Activated CD4-positive, alpha-beta T cell treated with anti-CD3 and anti-CD28 coated beads, Interleukin-2, Interleukin-4, amounts not matched to agents 100 ng/mL and 50 ng/mL, durations not matched to agents 16 hours and 8 hours (primary cell): ENCODE measurements at regions not wholly inside any gene's neighbourhood (a gene's known extent, or its start where the extent isn't known, plus 50 kb on each side); places are given as distances from the start of the nearest gene placed in this dataset.
"Not testable (repeated sequence)": the region's sequence is repeated elsewhere in the genome, so short reads cannot be mapped to it uniquely, and the experiment has no call there.

ENCODE experiments used
- DNase-seq: peaks from one replicate; pipeline ENCODE4 v3.0.0-alpha.2; 2020; ENCODE audit warnings: low spot score

DNA sequence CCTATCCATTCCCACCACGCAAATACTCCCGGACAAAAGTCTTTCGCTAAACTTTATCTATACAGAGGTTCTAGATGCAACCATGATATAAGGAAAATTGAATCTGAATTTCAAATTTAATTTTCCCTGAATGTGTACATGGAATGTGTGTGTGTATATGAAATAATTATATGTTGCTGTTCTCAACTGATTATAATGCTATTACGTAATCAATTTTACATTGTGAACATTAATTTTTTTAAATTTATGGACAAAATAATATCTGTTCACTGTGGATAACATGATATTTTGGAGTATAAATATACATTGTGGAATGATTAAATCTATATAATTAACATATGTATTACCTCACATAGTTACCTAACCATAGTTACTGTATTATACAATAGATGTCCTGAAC lies 1250.6 kb downstream of the EFNA5 start:
- no peak for DNase-seq

DNA sequence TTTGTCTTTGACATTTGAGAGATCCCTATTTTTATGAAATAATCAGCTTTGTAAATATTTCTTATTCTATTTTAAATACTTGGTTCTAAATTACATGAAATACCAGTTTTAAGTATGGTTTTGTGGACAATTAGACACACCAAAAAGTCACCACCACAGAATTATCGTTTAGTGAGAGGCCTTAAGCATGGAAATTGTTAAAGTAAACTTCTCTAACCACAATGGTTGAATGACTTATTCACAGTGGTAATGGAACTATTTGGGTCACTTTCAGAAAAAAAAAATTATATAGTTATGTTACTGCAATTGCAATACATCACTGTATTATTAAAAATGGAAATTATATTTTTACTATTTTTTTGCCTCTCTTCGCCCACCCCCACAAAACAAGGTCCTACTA lies 1252.5 kb downstream of the EFNA5 start:
- DNase-seq = no peak

DNA sequence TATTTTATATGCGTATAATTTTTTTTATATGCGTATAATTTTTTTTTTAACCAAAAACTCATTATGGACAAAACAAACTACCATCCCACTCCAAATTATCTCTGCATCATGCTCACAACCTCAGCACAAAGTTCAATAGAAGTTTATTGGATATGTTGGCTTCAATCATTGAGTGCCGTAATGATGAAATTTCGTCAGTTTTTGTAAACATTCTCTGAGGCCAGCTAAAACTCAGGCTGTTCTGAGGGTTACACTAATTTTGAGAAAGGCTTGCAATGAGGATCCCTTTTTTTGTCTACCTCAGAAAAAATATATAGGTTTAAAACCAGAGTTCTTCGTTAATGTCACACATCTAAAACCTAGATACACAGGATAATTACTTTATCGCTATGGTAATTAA lies 1253.2 kb downstream of the EFNA5 start:
- DNase-seq = no peak

DNA sequence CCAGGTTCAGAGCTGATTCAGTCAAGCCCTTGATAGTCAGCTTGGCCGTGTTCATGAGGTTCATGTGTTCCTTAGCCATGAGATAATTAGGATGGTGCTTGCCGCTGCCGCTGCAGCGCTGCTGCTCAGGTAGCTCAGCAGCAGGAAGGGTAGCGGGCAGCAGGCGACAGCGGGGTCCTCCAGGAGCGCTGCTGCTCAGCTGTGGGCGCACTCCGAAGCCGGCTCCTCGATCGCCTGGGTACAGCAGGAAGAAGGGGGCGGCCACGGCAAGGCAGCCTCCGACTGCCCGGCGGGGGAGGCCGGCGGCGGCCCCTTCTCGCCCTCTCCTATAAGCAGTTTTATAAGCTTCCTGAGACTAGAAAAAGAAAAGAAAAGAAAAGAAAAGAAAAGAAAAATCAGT lies 1253.6 kb downstream of the EFNA5 start:
- DNase-seq = no peak

DNA sequence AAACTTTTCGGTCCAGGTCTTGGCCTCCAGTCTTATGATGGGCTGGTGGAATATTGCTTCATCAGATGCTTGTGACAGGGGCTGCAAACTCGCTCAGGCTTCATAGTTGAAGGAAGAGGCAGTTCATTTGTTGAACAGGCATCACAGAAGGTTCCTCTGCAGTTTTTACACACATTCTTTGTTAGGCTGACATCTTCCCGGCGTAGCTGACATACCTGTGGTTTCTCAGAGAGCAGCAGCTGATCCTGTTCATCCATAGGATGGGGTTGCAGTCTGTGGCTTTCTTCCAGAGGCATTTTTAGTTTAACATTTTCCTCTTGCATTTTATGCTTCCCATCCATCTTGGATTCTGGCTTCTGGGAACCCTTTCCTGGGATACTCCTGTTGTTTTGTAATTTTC lies 1255.2 kb downstream of the EFNA5 start:
- DNase-seq = no peak

DNA sequence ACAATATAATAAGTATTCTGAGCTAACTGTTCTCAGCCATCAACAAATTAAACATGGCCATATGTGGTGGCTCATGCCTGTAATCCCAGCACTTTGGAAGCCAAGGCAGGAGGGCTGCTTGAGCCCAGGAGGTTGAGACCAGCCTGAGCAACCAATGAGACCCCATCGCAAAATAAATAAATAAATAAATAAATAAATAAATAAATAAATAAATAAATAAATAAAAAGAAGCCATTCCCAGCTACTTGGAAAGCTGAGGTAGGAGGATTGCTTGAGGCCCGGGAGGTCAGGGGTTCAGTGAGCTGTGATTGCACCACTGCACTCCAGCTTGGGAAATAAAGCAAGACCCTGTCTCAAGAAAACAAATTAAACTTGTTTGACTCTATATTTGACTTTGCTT lies 1256.4 kb downstream of the EFNA5 start:
- no peak for DNase-seq

DNA sequence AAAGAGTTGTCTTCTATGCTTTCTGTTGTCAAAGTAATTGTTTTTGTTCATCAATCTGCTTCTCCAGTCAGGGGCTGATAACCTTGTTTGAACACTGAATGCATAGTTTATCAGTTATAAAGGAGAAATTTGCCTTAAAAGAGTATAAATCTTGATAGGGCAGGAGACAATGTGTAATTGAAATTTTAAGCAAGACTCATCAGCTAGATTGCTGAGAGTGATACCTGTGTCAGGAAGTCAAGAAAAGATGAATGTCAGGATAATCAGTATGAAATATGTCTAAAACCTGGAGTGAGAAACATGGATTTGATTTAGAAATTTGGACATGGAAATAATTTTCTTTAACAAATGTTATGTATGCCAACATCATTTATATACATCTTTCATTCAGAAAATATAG lies 1258.1 kb downstream of the EFNA5 start:
- no peak for DNase-seq

DNA sequence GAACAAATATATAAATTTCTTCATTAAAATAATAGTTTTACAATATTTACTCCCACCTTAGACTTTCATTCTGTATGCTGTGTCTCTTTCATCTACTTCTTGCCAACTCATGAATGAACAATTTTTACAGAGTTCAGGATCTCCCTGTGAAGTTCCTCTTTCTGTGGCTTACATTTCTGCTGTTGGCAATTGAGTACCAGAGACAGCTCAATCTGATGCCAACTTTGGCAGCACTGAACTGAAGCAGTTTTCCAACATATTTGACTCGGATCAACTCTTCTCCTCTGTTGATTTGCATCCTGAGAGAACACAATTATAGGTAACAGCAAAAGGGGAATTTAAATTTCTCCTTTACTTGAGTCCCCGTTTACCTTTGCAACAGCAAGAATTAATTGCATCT lies 1262.2 kb downstream of the EFNA5 start:
- DNase-seq = no peak

DNA sequence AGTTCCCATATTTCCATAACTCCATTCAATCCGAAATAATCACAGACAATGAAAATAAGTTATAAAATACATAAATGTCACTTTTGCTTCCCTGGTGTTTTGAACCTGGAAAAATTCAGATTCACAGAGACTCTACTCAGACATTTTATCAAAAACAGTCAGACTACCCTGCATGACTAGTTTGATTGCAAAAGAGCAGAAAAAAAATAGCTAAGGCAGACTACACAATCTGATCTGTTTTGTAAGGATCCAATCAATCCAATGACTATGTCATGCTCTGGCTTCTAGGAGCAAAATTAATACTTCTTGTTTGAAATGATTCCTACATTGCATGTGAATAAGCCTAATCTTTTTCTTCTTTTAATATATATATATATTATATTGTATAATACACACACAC lies 1262.6 kb downstream of the EFNA5 start:
- no peak for DNase-seq

DNA sequence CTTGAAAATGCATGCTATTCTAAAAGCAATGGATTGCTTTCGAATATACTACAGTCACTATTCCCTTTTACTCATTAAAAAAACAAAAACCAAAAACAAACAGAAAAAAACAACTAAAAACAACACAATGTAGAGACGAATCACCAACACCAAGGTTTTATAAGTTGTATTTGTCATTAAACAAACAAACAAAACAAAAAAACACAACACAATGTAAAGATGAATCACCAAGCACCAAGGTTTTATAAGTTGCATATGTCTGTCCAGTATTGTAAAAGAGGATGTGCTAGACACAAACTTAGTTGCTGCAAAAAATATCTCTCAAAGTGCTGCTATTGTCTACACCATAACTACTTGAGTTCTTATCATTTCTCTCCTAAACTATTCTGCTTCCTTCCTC lies 1269.2 kb downstream of the EFNA5 start:
- DNase-seq = no peak

DNA sequence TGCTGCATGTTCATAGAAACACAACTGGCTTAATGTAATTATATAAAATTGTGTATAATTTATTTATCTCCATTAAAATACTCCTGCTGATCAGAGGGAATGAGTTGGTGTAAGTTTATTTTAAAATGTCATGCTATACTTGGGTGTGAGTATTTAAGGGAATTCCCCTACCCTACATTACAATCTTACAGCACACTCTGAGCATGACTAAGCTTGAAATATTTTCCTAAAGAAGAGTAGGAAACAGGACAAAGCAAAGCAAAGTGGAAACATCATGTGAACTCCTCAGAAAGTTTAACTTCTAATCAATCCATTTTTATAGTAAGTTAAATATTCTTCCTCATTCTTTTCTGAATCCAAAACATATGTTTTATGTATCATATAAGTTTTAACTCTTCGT lies 1271.3 kb downstream of the EFNA5 start:
- DNase-seq = no peak

DNA sequence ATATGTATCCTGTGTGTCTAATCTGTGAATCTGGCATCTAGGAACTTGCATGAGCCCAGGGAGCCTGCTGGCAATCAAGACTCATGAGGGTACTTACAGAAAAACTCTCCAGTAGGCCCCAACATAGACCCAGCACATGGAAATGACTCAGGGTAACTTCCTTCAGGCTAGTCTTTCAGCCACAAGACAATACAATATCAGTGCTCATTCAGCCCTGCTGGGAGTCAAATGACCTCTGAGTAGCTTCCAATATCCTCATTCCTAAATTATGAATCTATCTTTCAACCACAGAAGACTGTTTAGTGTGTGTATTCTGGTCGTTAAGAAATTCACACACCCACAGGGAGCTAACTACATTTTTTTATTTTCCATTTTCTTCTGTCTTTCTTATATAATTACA lies 1273.0 kb downstream of the EFNA5 start:
- DNase-seq = no peak

DNA sequence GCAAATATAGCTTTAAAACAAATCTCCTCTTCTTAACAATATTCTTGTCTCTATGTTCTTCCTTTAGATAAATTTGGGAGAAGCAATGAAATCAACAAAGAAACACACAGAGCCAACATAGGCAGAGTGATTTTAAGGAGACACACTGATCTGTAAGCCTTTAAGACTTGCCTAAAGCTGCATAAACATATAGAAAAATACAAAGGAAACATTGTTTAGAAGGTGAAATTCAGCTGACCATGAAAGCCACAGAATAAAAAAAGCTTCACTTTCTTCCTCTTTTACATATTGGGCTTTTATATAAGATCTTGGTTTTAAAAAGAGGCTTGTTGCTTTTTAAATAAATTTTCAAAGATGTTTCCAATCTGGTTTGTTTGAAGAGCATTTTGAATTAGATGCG lies 1277.5 kb downstream of the EFNA5 start:
- DNase-seq = no peak

DNA sequence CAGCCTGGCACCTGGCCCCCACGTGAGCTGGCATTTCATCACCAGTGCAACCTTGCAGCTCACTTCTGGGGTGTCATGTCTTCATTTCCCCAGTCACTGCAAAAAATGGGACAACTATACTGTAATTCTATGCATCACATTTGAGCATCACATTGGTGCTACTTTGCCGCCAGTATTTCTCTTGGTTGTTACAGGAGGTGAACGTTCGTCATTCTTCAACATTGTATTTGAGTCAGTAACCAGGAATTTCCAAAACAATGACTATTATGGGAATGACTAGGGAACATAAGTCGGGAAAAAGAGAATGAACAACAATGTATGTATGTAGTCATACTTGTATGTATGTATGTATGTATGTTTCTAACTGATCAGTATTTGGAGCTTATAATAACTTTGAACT lies 1278.0 kb downstream of the EFNA5 start:
- no peak for DNase-seq

DNA sequence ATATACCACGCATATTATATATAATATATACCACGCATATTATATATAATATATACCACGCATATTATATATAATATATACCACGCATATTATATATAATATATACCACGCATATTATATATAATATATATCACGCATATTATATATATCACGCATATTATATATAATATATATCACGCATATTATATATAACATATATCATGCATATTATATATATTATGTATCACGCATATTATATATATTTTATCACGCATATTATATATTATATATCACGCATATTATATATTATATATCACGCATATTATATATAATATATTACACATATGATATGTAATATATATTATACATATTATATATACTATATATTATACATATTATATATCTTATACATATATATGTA lies 1283.0 kb downstream of the EFNA5 start:
- not testable (repeated sequence) for DNase-seq

DNA sequence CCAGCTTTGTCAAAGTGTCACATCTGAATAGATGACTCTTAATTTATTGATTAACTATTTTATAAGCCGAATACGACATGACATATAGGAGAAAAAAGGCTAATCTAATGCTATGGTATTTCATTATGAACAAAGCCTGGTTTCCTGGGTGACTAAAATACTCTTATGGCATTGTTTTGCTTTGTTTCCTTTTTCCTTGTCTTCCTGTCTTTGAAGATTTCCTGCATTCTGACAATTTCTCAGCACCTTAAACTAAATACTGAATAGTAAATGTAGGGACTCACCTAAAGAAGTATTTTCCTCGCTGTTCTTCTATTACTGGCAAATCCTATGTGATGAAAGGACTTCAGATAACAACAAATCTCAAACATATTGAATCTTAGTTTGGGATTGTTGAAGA lies 1284.5 kb downstream of the EFNA5 start:
- DNase-seq = no peak

DNA sequence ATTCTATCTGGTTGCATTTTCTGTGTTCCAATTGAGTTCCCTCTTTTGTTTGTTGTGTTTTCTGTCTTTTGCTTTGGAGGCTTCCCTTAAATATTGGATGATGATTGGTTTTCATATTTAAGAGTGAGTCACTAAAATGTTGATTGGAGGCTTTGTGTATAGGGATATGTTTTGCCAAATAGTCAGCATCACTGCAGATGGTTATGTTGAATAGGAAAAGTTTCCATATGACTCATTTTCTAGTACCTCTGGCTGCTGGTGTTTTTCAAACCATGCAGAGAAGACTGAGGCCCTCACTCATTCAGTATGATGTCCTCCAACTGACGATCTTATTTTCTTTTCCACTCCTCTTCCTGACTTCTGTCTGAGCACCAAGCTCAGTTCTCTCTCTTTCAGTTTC lies 1290.0 kb downstream of the EFNA5 start:
- no peak for DNase-seq

DNA sequence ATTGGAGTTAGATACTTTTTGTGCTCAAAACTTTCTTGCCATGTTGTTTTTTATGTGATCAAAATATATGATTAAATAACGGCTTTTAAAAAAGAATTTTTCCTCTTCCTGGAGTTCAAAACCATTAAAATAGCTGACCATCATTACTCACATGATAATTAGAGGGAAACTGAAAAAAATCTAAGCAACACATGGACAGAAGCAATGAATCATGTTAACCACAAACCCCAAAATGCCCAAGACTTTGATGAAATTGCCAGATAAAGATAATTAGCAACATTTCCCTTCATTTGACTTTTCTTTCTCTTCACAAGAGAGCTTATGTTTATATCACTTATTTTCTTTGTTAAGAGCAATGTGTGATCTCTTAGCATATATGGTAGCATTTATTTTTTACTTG lies 1294.2 kb downstream of the EFNA5 start:
- DNase-seq = no peak

DNA sequence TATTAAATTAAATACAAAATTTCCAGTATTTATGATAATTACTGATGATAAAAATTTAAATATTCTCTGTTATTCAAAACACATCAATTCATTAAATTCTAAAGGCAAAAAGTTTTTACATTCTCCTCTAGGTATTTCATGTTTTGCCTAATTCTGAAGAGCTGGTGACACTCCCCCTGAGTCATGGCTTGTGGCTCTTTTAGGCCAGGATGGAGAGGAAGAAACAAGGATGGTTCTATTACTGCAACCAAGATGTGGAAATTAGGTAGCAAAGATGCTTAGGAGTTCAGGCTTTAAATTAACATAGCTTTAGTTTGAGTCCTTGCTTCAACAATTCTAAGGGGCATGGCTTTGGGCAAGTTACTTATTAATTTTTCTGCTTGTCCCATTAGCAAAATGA lies 1295.8 kb downstream of the EFNA5 start:
- DNase-seq = no peak

DNA sequence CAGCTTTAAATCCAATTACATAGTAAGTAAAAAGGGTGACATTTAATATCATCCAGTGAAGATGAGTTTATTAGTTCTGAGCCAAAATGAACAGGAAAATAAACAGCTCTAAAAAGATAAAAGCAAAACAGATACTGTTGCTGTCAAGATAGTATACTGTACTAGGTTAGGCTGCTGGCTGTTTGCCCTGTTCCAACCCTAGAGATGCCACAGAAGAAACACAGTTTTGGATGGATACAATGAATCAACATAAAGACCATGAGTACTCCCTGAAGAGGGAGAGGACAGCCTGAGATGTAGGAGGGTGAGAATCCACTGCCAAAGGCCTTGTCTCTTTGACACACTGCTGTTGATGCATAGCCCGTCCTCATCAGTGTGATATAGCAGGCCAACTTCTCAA lies 1302.7 kb downstream of the EFNA5 start:
- no peak for DNase-seq

DNA sequence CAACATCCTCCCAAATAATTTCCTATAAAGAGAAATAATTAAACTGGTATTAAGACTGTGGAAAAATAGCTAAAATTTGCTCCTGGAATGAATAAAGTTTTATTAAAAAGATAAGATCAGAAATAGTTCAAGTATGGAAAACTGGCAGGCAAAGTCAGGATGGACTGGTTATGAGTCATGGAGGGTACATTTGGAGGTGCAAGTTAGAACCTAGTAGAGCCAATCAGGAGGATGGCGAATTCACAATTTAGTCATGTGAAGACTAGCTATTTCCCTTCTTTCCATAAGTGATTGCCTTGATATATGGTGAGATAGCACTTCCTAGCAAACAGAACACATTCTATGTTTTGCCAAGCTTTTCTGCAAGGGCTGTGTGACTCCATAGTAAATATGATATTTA lies 1303.5 kb downstream of the EFNA5 start:
- no peak for DNase-seq

DNA sequence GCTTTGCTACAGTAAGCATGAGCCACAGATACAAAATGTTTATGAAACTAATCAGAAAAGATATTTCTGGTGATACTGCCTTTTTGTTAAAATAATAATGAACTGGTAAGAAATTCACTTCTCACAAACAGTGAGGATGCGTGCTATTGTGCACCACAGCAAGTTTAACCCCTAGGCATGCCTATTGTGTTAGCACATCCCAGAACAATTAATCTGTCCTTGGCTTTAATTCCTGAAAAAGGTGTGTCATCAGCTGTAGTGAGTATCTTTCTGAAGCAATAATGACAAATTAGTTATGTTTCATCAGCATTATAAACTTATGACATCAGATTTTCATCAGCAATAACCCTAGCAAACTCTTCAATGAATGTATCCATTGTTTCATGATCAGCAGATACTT lies 1307.2 kb downstream of the EFNA5 start:
- DNase-seq = no peak

DNA sequence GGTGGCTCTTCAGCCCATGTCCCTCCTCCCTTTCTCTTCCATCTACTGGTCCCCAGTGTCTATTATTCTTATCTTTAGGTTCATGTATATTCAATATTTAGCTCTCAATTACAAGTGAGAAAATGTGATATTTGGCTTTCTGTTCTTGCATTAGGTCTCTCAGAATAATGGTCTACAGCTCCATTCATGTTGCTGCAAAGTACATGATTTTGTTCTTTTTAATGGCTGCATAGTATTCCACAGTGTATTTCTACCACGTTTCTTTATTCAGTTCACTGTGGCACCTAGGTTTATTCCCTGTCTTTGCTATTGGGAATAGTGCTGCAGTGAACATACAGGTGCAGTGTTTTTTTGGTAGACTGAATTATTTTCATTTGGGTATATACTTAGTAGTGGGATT lies 1308.8 kb downstream of the EFNA5 start:
- DNase-seq = no peak

DNA sequence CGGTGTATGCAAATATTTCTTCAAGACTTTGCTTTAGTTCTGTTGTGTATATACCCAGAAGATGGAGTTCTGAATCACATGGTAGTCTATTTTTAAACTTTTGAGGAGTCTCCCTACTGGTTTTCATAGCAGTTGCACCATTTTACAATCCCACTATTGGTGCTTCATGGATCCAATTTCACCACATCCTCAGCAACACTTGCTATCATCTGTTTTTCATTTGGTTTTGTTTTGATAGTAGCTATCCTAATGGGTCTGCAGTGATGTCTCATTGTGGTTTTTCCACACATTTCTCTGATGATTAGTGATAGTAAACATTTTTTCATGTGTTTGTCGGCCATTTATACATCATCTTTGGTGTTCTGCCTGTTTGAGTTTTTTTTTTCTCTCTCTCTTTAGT lies 1339.3 kb downstream of the EFNA5 start:
- no peak for DNase-seq

DNA sequence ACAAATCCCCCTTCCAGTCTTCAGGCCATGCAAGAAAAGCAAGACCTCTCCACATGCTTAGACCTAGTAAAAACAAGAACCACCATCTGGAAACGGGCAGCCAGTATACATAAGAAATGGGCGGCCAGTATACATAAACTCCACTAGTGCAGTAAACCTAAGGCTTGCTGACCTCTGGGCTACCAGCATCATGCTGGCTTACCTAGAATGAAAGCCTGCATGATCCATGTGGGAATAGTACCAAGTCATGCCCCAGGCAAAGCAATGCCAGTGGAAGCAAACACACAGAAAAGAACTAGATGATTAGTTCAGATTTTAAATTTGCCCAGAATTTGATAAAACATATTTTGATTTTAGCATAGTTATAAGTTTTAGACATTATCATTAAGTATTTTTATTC lies 1346.4 kb downstream of the EFNA5 start:
- no peak for DNase-seq

DNA sequence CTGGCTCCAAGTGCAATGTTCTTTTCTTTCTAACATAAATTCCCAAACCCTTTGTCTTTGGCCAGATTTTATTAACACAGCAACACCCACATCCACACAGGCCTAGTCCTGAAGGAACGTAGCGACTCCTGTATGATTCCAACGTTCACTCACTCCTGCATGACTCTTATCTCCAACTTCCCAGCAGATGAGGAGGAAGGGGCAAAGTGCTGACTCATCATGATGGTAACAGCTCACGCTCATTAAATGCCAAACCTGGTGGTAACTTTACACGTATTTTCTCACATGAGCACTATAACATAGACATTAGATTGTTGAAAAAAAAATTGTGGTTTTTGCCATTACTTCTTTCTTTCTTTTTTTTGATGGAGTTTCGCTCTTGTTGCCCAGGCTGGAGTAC lies 1349.5 kb downstream of the EFNA5 start:
- DNase-seq = no peak
